H1 (cell line): ENCODE measurements at regions not wholly inside any gene's neighbourhood (a gene's known extent, or its start where the extent isn't known, plus 50 kb on each side); places are given as distances from the start of the nearest gene placed in this dataset.

Experiments
- CHD1 ChIP-seq: IDR thresholded peaks from 2 replicates; pipeline ENCODE4 v1.6.1; 2012; ENCODE audit warnings: low read depth, low read length, improper control_type of control experiment
- CTCF ChIP-seq, 3 experiments: IDR thresholded peaks; 1 replicate in 2 of 3; 2 replicates in 1 of 3; pipeline versions ENCODE4 v1.5.1 to v1.6.1; 2011; ENCODE audit warnings: low read length in 3 of 3, mild to moderate bottlenecking in 3 of 3, inconsistent platforms in 2 of 3, low read depth in 1 of 3, moderate library complexity in 1 of 3; ENCODE audit not compliant: insufficient read depth in 1 of 3; ENCODE audit errors: control extremely low read depth in 1 of 3
- JUN ChIP-seq: IDR thresholded peaks from 2 replicates; pipeline ENCODE4 v1.6.1; 2011; ENCODE audit warnings: low read depth, mild to moderate bottlenecking, improper control_type of control experiment, low read length
- KDM5A ChIP-seq: fragments of 200-600 bp; IDR thresholded peaks from 2 replicates; pipeline ENCODE4 v1.7.1; 2012; ENCODE audit warnings: mild to moderate bottlenecking, low read length, inconsistent platforms, mixed read lengths
- NRF1 ChIP-seq: IDR thresholded peaks from 2 replicates; pipeline ENCODE4 v1.6.1; 2011; ENCODE audit warnings: mild to moderate bottlenecking, low read depth, low read length, improper control_type of control experiment
- POLR2A ChIP-seq, 2 experiments: IDR thresholded peaks; 1 replicate in 1 of 2; 2 replicates in 1 of 2; pipeline ENCODE4 v1.6.1; 2011; ENCODE audit warnings: low read depth in 2 of 2, low read length in 2 of 2, mild to moderate bottlenecking in 2 of 2; ENCODE audit errors: control extremely low read depth in 1 of 2
- RAD21 ChIP-seq, 2 experiments: IDR thresholded peaks in 1 of 2; conservative IDR thresholded peaks in 1 of 2; 2 replicates each; pipeline ENCODE4 v1.6.1; 2011; ENCODE audit warnings: low read depth in 2 of 2, low read length in 2 of 2, improper control_type of control experiment in 1 of 2, inconsistent platforms in 1 of 2, mild to moderate bottlenecking in 1 of 2, moderate library complexity in 1 of 2
- SP1 ChIP-seq: IDR thresholded peaks from 2 replicates; pipeline ENCODE4 v1.6.1; 2011; ENCODE audit warnings: low read depth, low read length
- TF ChIP-seq, protein P1 (sequence below): IDR thresholded peaks from 2 replicates; pipeline ENCODE4 v1.6.1; 2011; ENCODE audit warnings: low read length, improper control_type of control experiment

DNA sequence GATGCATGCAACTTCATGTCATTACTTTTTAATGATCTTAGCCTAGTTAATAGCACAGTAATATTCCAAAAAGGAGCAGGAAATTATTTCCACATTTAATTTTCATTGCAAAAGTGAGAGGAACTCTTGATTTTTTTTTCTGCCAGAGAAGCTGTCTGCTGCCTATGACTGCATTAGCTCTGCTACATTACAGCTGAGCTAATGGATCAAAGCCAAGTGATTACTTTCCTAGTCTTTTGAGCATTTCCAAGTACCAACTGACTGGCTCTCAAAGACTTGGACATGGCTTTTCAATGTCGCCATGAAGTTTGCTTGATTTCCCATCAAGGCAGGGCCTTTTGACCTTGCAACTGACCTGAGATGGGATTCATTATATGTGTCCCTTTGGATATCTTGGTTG lies 356.6 kb upstream of the XYLT1 start:
- no peak for TF ChIP-seq JUN
- no peak for TF ChIP-seq POLR2A (IDR thresholded peaks at IDR 0.05; ENCODE audit: control extremely low read depth in 1 of 2, low read depth in 2 of 2, low read length in 2 of 2)
- TF ChIP-seq, protein P1, sequence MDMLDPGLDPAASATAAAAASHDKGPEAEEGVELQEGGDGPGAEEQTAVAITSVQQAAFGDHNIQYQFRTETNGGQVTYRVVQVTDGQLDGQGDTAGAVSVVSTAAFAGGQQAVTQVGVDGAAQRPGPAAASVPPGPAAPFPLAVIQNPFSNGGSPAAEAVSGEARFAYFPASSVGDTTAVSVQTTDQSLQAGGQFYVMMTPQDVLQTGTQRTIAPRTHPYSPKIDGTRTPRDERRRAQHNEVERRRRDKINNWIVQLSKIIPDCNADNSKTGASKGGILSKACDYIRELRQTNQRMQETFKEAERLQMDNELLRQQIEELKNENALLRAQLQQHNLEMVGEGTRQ: no peak
- no peak for TF ChIP-seq CTCF (IDR thresholded peaks at IDR 0.05; ENCODE audit: control extremely low read depth in 1 of 3, insufficient read depth in 1 of 3, low read depth in 1 of 3, low read length in 3 of 3)
- no peak for TF ChIP-seq RAD21 (IDR thresholded peaks at IDR 0.05 in 1 of 2, conservative IDR thresholded peaks at IDR 0.05 in 1 of 2; ENCODE audit: low read depth in 2 of 2, low read length in 2 of 2)
- TF ChIP-seq CHD1: no peak
- no peak for TF ChIP-seq SP1
- no peak for TF ChIP-seq NRF1
- TF ChIP-seq KDM5A: no peak
